ENCODE measurements at regions not wholly inside any gene's neighbourhood (a gene's known extent, or its start where the extent isn't known, plus 50 kb on each side); places are given as distances from the start of the nearest gene placed in this dataset.
"Not testable (repeated sequence)": the region's sequence is repeated elsewhere in the genome, so short reads cannot be mapped to it uniquely, and the experiment has no call there.

DNA sequence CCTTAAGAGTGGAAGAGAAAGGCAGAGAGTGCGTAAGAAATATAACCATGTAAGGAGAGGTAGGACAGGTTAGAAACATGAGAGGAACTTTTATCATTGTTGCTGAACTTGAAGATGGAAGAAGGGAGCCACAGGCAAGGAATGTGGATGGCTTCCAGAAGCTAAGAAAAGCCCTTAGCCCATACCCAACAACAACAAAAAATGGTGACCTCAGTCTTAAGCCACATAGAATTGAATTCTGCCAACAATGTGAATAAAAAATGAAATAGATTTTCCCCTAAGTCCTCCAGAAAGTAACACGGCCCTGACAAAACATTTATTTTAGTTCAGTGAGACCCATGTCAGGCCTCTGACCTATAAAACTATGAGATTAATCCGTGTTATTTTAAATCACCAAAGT is 767.3 kb downstream of the FAM181B start:
- no peak for DNase-seq

DNA sequence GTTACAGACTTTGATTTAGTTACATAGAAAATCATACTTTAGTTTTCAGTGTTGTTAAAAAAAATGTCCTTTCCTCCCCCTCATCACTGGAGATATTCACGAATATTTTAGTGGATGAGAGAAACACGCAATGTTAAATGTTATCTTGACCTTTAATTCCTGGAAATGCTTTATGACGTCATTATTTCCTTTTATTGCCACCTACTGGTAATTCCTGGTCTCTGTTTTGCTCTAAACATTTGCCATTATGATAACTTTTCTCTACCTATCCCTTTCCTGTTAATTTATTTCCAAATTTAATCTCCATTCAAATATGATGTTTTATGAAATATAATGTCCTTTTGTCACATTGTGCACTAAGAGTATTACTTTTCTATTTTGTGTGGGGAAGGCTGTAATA is 770.6 kb downstream of the FAM181B start:
- no peak for DNase-seq

- no peak for DNase-seq
Measured at GRCh38 chr11:81960443-81960842, 773.2 kb downstream of the FAM181B start.

GRCh38 chr11:81959341-81959740 is 774.3 kb downstream of the FAM181B start:
- no peak for DNase-seq

GRCh38 chr11:81954301-81954700 is 779.4 kb downstream of the FAM181B start:
- DNase-seq, result not testable (repeated sequence)

GRCh38 chr11:81946831-81947230 is 786.8 kb downstream of the FAM181B start:
- DNase-seq, result no peak

- DNase-seq, result no peak
Measured at GRCh38 chr11:81942646-81943045, 791.0 kb downstream of the FAM181B start.

- no peak for DNase-seq
Measured at GRCh38 chr11:81941998-81942397, 791.7 kb downstream of the FAM181B start.

- no peak for DNase-seq
Measured at GRCh38 chr11:81932303-81932702, 801.4 kb downstream of the FAM181B start.

DNA sequence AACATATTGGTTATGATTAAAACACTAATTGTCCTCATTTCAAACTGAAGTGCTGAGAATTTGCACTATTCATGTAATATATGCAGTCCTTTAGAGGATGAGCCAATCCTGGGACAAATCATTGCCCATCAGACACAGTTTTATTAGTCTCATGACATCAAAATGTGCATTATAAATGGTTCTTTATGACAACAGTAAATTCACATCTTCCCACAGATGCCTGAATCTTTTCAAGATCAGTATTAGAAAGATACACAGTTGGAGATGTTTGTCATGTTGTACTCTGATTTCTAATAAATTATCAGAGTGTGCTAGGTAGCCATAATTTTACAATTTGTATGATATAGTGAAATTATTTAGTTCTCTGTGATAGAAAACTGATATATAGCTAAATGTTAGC is 813.5 kb downstream of the FAM181B start:
- no peak for DNase-seq

- no peak for DNase-seq
Measured at GRCh38 chr11:81916451-81916850, 817.2 kb downstream of the FAM181B start.

DNA sequence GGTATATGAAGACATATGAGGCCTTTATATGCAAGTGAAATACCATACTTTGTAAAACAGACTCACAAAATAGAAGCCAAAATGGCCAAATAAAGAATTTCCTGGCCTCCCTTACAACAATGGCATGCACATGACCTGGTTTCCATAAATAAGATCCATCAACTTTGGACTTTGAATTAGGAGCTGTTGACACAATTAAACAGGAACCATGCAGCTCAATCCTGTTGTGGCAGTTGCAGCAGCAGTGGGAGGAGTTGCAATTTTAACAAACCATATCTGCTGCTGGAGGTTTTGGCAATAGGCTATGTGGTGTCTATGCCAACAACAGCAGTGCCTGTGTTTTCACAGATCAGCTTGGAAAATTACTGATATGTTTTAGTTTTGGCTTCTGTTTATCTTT is 818.6 kb downstream of the FAM181B start:
- DNase-seq, result no peak

GRCh38 chr11:81913793-81914192 is 819.9 kb downstream of the FAM181B start:
- no peak for DNase-seq

DNA sequence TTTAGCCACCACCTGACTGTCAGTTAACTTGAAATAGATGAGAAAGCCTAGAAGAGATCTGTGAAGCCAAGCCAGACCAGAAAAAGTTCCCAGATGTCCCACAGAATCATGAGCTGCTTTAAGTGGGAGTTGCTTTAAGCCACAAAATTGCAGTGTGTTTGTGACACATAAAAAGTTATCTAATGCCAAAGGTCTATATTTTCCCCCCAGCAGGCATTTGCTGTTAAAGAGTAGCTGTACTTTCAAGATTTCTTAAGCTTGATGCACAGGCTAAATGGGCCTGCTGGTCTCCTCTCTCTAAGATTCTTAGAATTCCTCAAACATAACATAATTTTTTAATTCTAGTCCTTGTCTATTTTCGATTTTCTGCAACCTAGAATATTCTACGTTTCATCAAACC is 825.7 kb downstream of the FAM181B start:
- DNase-seq, result no peak

DNA sequence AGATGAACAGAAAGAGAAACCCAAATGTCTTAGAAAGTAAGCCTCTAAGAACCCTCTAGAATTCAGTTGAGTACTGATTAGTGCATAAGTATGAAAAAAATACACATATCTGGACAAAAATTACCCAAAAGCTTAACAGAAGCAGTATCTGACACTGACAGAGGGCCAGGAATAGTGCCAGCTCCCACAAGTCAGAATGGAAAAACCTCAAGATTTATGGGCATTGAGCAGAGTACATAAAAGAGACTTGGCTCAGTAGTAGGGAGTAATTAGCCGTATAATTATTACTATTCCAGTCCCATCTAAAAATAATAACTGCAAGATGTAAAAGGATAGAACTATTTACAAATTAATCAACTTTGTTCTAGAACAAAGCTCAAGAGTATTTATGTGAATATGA is 834.5 kb downstream of the FAM181B start:
- no peak for DNase-seq

DNA sequence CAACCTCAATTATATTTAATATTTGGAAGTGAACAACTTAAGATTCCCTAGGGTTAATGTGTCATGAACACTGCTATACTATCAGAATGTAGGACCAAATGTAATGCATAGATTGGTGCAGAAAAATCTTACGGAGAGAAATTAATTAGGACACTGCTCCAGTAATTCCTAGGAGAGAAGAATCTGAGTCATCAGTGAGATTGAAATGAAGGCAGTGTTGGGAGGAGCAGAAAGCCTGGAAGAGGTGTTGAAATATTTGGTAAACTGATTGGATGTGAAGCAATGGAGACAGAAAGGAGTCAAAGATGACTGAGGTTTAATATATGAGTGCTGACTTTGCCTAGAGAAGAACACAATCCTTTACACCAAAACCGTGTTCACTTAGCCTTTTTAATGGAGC is 836.0 kb downstream of the FAM181B start:
- DNase-seq, result no peak

GRCh38 chr11:81895258-81895657 is 838.4 kb downstream of the FAM181B start:
- no peak for DNase-seq

DNA sequence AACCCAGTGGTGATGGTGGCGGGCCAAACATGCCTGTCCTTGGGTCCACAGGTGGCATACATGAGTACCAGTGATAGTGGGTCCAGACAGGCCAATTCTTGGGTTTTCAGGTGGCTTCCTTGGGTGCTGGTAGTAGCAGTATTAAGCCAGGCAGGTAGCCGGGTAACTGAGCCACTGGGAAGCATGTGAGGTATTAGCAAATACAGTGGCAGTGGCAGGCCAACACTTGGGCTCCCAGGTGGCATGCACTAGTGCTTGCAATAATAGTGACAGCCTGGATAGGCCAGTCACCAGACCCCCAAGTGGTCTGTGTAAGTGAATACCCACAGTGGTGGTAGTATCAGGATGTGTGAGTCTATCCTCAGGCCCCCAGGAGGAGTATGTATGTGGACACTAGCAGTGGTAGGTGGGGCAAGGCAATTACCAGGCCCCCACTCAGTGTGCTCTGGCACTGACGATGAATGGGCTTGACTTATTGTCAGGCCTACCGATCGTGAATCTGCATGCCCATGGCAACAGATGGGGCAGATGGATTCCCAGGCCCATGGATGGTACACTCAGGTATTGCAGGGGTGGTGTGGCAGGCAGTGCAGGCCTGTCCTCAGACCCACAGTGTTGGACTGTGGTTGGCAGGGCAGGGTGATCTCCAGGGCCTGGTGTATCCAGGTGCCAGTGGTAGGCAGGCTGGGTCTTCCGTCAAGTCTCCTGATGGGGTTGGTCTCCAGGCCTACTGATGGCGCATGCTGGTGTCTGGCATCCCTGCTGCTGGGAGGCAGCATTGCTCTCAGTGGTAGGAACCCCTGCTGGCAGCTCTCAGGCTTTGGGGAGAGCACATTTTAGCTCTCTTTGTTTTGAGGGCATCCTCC is 840.7 kb downstream of the FAM181B start:
- DNase-seq, result no peak

- DNase-seq, result no peak
Measured at GRCh38 chr11:81888391-81888790, 845.3 kb downstream of the FAM181B start.

DNA sequence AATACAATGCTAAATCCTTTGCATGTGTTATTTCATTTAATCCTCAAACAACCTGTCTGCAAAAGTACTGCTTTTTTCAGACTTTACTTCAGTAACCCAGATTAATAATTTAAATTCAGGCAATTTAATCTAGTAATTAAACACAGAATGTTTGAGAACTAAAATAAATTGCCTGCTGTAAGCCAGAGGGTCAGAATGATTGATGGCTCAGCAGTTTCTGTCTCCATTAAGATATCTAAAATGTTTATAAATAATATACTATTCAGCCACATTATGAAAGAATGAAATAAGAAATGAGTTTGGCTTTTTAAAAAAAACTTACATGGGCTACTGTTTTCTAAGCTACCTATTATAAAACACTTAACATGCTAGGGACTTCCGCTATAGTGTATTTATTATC is 846.0 kb downstream of the FAM181B start:
- DNase-seq, result no peak

DNA sequence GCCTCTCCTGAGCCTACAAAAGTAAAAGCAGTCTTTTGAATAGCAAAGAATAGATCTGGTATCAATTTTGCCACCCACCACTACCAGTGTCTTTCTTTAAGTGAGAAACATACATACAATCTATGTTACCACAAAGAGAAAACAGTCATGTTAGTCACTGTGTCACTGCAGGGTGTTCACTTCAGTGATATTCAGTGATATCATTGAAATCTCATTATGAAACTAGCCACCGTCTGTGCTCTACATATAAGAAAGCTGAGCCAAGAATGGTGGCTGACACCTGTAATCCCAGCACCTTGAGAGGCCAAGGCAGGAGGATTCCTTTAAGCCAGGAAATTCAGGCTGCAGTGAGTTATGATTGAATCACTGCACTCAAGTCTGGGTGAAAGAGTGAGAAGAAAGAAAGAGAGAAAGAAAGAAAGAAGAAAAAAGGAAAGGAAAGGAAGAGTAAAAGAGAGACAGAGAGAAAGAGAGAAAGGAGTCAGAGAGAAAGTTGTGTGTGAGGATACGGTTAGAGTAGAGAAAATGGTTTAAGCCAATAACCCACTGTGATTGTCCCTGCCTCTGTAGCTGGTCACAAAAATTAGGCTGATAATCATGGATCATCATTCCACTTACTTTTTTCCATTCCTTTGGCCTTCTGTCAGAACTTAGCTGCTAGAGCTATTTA is 847.1 kb downstream of the FAM181B start:
- DNase-seq, result no peak

DNA sequence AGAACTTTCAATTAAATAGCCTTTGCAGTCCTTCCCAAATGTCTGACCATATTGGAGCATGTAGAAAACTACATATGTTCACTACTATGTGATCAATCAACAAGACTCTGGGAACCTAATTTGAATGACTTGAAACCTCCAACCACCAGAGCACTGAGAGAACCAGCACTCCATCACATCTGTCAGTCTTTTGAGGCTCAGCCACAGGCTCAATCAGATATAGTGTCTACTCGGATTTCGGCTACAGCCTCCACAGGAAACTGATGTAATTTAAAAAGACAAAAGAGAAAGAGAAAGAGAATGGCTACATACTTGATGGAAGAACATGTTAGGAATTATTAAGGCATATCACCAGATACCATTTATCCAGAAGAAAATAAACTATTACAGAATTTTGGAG is 859.0 kb downstream of the FAM181B start:
- no peak for DNase-seq

GRCh38 chr11:81870815-81871214 is 862.8 kb downstream of the FAM181B start:
- no peak for DNase-seq

GRCh38 chr11:81870066-81870412 is 863.6 kb downstream of the FAM181B start:
- no peak for DNase-seq
